WTC11 (cell line): ENCODE measurements at regions not wholly inside any gene's neighbourhood (a gene's known extent, or its start where the extent isn't known, plus 50 kb on each side); places are given as distances from the start of the nearest gene placed in this dataset.

ENCODE experiments used
- ATAC-seq: fragments of 200-7000 bp; cut with Tn5 transposase; 2 replicates; pipeline ENCODE4 v1.10.0; 2021; ENCODE audit warnings: mild to moderate bottlenecking, moderate library complexity
- CTCF ChIA-PET: fragments of 300-600 bp; sonication (Branson Sonifier 250); formaldehyde crosslinking; loops from one replicate; lab custom pipeline; 2021; ENCODE audit warnings: antibody characterized with exemption; lab: Charles Lee
- POLR2A ChIA-PET: fragments of 350-600 bp; sonication (Branson Sonifier 250); formaldehyde crosslinking; loops from one replicate; lab custom pipeline; 2021; ENCODE audit warnings: antibody characterized with exemption; lab: Charles Lee
- DNase-seq: peaks from one replicate; pipeline ENCODE4 v3.0.0; 2021; ENCODE audit warnings: low spot score
- H3K27ac Mint-ChIP-seq: 2 replicates; pipeline ENCODE4 v1.8.0; 2021; ENCODE audit warnings: mixed read lengths
- H3K27me3 Mint-ChIP-seq: 2 replicates; pipeline ENCODE4 v1.8.0; 2021; ENCODE audit warnings: low read depth, mild to moderate bottlenecking, moderate library complexity, mixed read lengths
- H3K36me3 Mint-ChIP-seq: 2 replicates; pipeline ENCODE4 v1.8.0; 2021; ENCODE audit warnings: mixed read lengths
- H3K4me1 Mint-ChIP-seq: 2 replicates; pipeline ENCODE4 v1.8.0; 2022; ENCODE audit warnings: mixed read lengths
- H3K4me3 Mint-ChIP-seq: 2 replicates; pipeline ENCODE4 v1.8.0; 2021; ENCODE audit warnings: mild to moderate bottlenecking, moderate library complexity, mixed read lengths
- H3K9me3 Mint-ChIP-seq: 2 replicates; pipeline ENCODE4 v1.8.0; 2021; ENCODE audit warnings: mixed read lengths
- ATF1 ChIP-seq: sonication (generic); formaldehyde crosslinking; IDR thresholded peaks from 2 replicates; pipeline ENCODE4 v1.8.1; 2023; ENCODE audit warnings: mild to moderate bottlenecking, moderate library complexity, missing genetic modification reagents
- ETV6 ChIP-seq: sonication (generic); formaldehyde crosslinking; IDR thresholded peaks from 2 replicates; pipeline ENCODE4 v1.8.1; 2022; ENCODE audit warnings: mild to moderate bottlenecking, missing genetic modification reagents
- IRF2 ChIP-seq: sonication (generic); formaldehyde crosslinking; IDR thresholded peaks from 2 replicates; pipeline ENCODE4 v1.8.0; 2022; ENCODE audit warnings: low read depth, missing genetic modification reagents, borderline replicate concordance
- NFATC4 ChIP-seq: fragments of 250-450 bp; sonication (Bioruptor Pico); IDR thresholded peaks from 2 replicates; pipeline ENCODE4 v1.9.0; 2021; ENCODE audit warnings: mild to moderate bottlenecking
- NFE2L1 ChIP-seq: sonication (generic); formaldehyde crosslinking; IDR thresholded peaks from 2 replicates; pipeline ENCODE4 v1.8.1; 2023; ENCODE audit warnings: missing genetic modification reagents
- OVOL2 ChIP-seq: fragments of 250-450 bp; sonication (Bioruptor Pico); IDR thresholded peaks from 2 replicates; pipeline ENCODE4 v1.9.0; 2021; ENCODE audit warnings: mild to moderate bottlenecking, borderline replicate concordance
- RELA ChIP-seq: sonication (generic); formaldehyde crosslinking; IDR thresholded peaks from 2 replicates; pipeline ENCODE4 v1.8.1; 2022; ENCODE audit warnings: missing genetic modification reagents, mild to moderate bottlenecking, borderline replicate concordance
- TCF7 ChIP-seq: sonication (generic); formaldehyde crosslinking; IDR thresholded peaks from 2 replicates; pipeline ENCODE4 v1.8.0; 2022; ENCODE audit warnings: mild to moderate bottlenecking, low read depth, missing genetic modification reagents, moderate library complexity
- TP53 ChIP-seq: sonication (generic); formaldehyde crosslinking; IDR thresholded peaks from 2 replicates; pipeline ENCODE4 v1.8.1; 2023; ENCODE audit warnings: mild to moderate bottlenecking, missing genetic modification reagents
- ZNF219 ChIP-seq: sonication (generic); formaldehyde crosslinking; IDR thresholded peaks from 2 replicates; pipeline ENCODE4 v1.8.0; 2023; ENCODE audit warnings: missing genetic modification reagents, mild to moderate bottlenecking, borderline replicate concordance
- TF ChIP-seq, protein P1 (sequence below): sonication (generic); formaldehyde crosslinking; conservative IDR thresholded peaks from 2 replicates; pipeline ENCODE4 v1.8.1; 2023; ENCODE audit warnings: mild to moderate bottlenecking, low read depth, missing genetic modification reagents, moderate library complexity
- TF ChIP-seq, protein P2 (sequence below): sonication (generic); formaldehyde crosslinking; conservative IDR thresholded peaks from 2 replicates; pipeline ENCODE4 v1.8.1; 2022; ENCODE audit warnings: mild to moderate bottlenecking, missing genetic modification reagents
- TF ChIP-seq, protein P3 (sequence below): sonication (generic); formaldehyde crosslinking; IDR thresholded peaks from 2 replicates; pipeline ENCODE4 v1.8.0; 2022; ENCODE audit warnings: mild to moderate bottlenecking, missing genetic modification reagents
- TF ChIP-seq, protein P4 (sequence below): fragments of 250-450 bp; sonication (Bioruptor Pico); conservative IDR thresholded peaks from 2 replicates; pipeline ENCODE4 v1.9.0; 2021; ENCODE audit warnings: mild to moderate bottlenecking

DNA sequence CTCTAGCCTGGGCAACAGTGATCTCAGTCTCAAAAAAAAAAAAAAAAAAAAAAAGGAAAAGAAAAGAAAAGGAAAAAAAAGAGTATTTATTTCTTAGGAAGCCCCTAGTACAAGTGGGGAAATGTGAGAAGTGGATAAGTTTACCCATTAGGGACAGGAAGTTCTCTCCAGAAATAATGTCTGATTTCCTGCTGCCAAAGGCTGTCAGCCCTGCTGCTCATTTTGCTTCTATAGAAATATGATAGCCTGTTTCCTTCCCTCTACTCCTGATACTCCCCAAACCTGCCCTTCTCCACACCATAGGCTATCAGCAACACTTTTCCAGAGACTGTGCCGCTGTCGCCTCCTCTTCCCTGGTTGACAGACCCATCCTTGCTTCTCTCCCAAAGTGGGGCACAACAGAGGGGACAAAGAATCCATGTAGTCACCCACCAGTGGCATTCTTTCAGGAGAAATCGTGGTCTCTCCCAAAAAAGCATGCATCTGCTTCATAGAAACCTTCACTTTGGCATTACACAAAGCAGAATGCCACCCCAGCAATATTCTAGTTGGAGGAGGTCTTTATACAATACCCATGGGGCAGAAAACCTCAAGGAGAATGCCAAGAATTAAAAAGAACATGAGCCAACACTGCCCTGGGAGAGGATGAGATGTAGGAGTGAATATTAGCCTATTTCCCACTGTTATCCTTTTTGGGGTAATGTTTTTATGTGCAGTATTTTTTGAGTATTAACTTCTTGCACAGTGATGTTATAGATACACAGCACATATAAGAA is 166.3 kb upstream of the NR5A2 start:
- ChIA-PET CTCF (no interaction called here), POLR2A (no interaction called here)
- ATAC-seq = no peak
- Mint-ChIP-seq H3K9me3 (no peaks in the 10 kb centered on the region), H3K27me3 (no peaks in the 10 kb centered on the region), H3K27ac (peak overlapping the region; percentile 34; the same call in 1 of the 2 replicates), H3K4me1 (peaks cover 37% of the 10 kb centered on the region), H3K4me3 (no peak overlapping the region), H3K36me3 (no peaks in the 10 kb centered on the region)
- no peak for DNase-seq
- TF ChIP-seq TP53 = no peak
- TF ChIP-seq IRF2 (CRISPR knock-in tag) = no peak
- TF ChIP-seq ATF1 (CRISPR knock-in tag) = no peak
- TF ChIP-seq, protein P1, sequence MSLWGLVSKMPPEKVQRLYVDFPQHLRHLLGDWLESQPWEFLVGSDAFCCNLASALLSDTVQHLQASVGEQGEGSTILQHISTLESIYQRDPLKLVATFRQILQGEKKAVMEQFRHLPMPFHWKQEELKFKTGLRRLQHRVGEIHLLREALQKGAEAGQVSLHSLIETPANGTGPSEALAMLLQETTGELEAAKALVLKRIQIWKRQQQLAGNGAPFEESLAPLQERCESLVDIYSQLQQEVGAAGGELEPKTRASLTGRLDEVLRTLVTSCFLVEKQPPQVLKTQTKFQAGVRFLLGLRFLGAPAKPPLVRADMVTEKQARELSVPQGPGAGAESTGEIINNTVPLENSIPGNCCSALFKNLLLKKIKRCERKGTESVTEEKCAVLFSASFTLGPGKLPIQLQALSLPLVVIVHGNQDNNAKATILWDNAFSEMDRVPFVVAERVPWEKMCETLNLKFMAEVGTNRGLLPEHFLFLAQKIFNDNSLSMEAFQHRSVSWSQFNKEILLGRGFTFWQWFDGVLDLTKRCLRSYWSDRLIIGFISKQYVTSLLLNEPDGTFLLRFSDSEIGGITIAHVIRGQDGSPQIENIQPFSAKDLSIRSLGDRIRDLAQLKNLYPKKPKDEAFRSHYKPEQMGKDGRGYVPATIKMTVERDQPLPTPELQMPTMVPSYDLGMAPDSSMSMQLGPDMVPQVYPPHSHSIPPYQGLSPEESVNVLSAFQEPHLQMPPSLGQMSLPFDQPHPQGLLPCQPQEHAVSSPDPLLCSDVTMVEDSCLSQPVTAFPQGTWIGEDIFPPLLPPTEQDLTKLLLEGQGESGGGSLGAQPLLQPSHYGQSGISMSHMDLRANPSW (CRISPR knock-in tag) = no peak

DNA sequence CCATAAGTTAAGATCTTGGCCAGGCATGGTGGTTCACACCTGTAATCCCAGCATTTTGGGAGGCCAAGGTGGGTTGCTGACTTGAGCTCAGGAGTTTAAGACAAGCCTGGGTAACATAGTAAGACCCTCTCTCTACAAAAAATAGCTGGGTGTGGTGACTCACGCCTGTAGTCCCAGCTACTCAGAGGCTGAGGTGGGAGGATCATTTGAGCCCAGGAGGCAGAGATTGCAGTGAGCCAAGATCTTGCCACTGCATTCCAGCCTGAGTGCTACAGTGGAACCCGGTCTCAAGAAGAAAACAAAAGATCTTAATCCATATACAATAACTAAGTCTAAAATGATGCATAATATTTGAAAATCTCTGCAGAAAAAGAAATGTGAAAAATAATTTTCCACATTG is 165.5 kb upstream of the NR5A2 start:
- no peaks in the 10 kb centered on the region for H3K36me3 Mint-ChIP-seq
- H3K9me3 Mint-ChIP-seq = no peaks in the 10 kb centered on the region
- TF ChIP-seq RELA (CRISPR knock-in tag) = no peak
- TF ChIP-seq NFATC4 (CRISPR knock-in tag) = no peak
- TF ChIP-seq, protein P2, sequence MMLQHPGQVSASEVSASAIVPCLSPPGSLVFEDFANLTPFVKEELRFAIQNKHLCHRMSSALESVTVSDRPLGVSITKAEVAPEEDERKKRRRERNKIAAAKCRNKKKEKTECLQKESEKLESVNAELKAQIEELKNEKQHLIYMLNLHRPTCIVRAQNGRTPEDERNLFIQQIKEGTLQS (CRISPR knock-in tag) = no peak
- TF ChIP-seq, protein P3, sequence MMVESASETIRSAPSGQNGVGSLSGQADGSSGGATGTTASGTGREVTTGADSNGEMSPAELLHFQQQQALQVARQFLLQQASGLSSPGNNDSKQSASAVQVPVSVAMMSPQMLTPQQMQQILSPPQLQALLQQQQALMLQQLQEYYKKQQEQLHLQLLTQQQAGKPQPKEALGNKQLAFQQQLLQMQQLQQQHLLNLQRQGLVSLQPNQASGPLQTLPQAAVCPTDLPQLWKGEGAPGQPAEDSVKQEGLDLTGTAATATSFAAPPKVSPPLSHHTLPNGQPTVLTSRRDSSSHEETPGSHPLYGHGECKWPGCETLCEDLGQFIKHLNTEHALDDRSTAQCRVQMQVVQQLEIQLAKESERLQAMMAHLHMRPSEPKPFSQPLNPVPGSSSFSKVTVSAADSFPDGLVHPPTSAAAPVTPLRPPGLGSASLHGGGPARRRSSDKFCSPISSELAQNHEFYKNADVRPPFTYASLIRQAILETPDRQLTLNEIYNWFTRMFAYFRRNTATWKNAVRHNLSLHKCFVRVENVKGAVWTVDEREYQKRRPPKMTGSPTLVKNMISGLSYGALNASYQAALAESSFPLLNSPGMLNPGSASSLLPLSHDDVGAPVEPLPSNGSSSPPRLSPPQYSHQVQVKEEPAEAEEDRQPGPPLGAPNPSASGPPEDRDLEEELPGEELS = no peak
- TF ChIP-seq, protein P1 (CRISPR knock-in tag) = no peak
- TF ChIP-seq NFE2L1 = no peak
- TF ChIP-seq ETV6 (CRISPR knock-in tag) = no peak
- TF ChIP-seq ATF1 (CRISPR knock-in tag) = no peak
- no peak for TF ChIP-seq ZNF219 (CRISPR knock-in tag)
- no peak for TF ChIP-seq OVOL2
- TF ChIP-seq TCF7 (CRISPR knock-in tag) = no peak
- TF ChIP-seq, protein P4, sequence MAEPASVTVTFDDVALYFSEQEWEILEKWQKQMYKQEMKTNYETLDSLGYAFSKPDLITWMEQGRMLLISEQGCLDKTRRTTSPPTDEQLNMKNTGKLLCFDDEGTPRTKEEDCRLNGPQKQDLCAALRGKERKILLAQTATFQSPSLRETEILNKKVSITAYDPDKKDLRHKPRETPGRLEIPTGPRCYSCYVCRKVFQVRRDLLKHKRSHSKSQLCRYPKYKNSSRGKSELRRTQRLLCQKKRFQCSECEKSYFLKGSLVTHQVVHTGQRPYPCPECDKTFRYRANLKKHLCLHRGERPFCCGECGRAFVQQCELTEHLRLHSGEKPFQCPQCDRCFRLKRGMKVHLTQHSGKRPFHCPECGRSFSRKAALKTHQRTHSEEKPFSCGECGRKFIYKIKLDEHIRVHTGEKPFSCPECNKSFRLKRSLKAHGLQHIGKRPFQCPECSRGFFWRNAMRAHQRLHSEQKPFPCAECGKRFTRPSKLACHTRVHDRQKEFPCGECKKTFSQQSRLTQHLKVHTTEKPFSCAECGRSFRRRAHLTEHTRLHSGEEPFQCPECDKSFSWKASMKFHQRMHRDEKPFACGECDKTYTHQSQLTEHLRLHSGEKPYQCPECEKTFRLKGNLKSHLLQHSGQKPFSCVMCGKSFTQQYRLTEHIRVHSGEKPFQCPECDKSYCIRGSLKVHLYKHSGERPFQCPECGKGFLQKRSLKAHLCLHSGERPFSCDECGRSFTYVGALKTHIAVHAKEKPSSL (CRISPR knock-in tag) = no peak
- no peak overlapping the region for H3K27ac Mint-ChIP-seq
- POLR2A ChIA-PET = no interaction called here
- DNase-seq = no peak
- CTCF ChIA-PET = no interaction called here
- peaks cover 39% of the 10 kb centered on the region for H3K4me1 Mint-ChIP-seq
- ATAC-seq = no peak
- no peak overlapping the region for H3K4me3 Mint-ChIP-seq
- H3K27me3 Mint-ChIP-seq = no peaks in the 10 kb centered on the region
